ENCODE measurements at regions not wholly inside any gene's neighbourhood (a gene's known extent, or its start where the extent isn't known, plus 50 kb on each side); places are given as distances from the start of the nearest gene placed in this dataset.

DNA sequence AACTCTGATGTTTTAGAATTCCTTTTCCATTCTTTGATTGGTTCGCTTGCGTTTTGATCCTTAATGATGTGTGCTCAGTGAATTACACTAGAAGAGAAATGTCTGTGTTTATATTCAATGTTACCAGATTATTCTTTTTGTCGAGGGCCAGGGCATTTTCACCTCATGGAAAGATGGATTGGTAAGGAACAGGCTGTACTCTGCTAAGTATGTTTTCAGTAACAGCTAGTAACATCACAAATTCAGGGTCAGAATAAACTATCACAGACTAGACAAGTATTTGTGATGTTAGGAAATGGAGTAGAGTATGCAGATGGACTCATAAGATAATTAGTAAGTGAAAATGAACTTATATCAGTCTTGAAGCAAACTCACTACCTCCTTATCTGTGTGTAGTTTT, 235.6 kb downstream of the SOX4 start:
- H3K27me3 ChIP-seq = no peaks in the 10 kb centered on the region
- DNase-seq (no peak), ATAC-seq (no peak)
- H3K4me3 ChIP-seq = no peak overlapping the region
- peaks cover 6% of the 10 kb centered on the region for H3K4me1 ChIP-seq
- TF ChIP-seq, protein P1, sequence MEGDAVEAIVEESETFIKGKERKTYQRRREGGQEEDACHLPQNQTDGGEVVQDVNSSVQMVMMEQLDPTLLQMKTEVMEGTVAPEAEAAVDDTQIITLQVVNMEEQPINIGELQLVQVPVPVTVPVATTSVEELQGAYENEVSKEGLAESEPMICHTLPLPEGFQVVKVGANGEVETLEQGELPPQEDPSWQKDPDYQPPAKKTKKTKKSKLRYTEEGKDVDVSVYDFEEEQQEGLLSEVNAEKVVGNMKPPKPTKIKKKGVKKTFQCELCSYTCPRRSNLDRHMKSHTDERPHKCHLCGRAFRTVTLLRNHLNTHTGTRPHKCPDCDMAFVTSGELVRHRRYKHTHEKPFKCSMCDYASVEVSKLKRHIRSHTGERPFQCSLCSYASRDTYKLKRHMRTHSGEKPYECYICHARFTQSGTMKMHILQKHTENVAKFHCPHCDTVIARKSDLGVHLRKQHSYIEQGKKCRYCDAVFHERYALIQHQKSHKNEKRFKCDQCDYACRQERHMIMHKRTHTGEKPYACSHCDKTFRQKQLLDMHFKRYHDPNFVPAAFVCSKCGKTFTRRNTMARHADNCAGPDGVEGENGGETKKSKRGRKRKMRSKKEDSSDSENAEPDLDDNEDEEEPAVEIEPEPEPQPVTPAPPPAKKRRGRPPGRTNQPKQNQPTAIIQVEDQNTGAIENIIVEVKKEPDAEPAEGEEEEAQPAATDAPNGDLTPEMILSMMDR (IDR thresholded peaks at IDR 0.05) = no peak
- TF ChIP-seq POLR2A (IDR thresholded peaks at IDR 0.05) = no peak
- intact Hi-C loops (cut with DNase I) = no loop called here
- no peak overlapping the region for H3K27ac ChIP-seq
- WGBS, 2 donors = 70% methylated on average over 3 of the region's 3 CpGs
- no peaks in the 10 kb centered on the region for H3K36me3 ChIP-seq (replicated peaks in 1 of 2; ENCODE audit: insufficient read depth in 1 of 2, low read depth in 2 of 2)
- H3K9me3 ChIP-seq = no peaks in the 10 kb centered on the region

DNA sequence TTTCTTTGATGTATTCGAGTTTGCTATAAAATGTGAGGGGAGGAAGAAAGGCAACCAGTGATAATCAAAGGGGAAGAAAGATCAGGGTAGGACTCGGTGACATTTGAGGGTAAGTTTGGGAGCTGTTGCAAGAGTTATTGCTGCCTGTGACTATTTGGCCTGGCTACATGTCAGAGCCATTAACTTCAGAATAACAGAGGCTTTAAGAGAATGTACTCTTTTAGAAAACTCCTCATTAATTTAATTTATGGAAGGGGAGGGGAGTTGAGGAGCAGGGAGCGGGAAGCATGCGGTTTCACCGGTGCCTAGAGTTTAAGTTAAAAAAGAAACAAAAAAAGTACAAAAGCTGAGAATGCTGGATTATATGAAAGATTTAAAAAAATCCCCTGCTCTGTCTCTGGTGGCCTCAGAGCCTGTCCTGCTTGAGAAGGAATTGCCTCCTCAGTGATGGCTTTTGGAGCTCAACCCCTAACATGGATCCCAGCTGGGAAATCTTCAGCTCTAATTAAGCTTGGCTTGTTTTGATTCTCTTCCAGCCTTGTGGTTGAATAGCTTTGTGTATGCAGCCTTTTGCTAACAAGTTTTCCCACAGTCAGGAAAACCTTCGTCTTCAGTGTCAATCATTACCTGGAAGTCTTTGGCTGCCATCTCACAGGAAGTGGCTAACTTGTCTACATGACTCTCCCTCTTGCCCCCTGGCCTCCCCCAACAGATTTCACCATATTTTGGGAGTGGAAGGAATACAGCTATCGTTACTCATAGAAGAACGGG, 238.2 kb downstream of the SOX4 start:
- intact Hi-C loops (cut with DNase I) = no loop called here
- Histone ChIP-seq H3K36me3 (replicated peaks in 1 of 2; ENCODE audit: insufficient read depth in 1 of 2, low read depth in 2 of 2) (no peaks in the 10 kb centered on the region), H3K4me3 (no peak overlapping the region), H3K4me1 (no peaks in the 10 kb centered on the region), H3K27ac (no peak overlapping the region), H3K9me3 (no peaks in the 10 kb centered on the region), H3K27me3 (no peaks in the 10 kb centered on the region)
- WGBS, 2 donors = 60 to 61% methylated on average over 8 of the region's 8 CpGs
- DNase-seq (no peak), ATAC-seq (no peak)
- TF ChIP-seq POLR2A (IDR thresholded peaks at IDR 0.05) = no peak
- TF ChIP-seq, protein P1 (IDR thresholded peaks at IDR 0.05) = no peak

DNA sequence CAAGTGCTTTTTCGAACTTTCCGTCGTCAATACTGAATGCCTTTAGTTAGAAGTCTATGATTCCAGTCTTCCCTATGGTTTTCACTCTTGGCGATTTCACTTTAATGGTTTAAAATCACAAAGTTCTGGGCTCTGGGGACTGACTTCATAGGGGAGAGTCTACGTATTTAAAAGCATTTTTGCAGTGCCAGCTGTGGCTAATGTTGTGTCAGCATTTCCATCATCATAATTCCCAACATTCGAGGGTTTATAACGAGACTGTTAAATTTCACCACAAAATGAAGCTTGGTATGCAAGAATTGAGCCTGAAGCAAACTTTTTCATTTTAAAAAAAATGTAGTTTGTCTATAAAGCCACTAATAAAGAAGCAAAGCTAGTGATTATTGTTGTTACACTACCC, 242.7 kb downstream of the SOX4 start:
- DNase-seq (no peak), ATAC-seq (no peak)
- intact Hi-C loops (cut with DNase I) = no loop called here
- Histone ChIP-seq H3K27ac (no peak overlapping the region), H3K27me3 (no peaks in the 10 kb centered on the region), H3K4me1 (no peaks in the 10 kb centered on the region), H3K36me3 (replicated peaks in 1 of 2; ENCODE audit: insufficient read depth in 1 of 2, low read depth in 2 of 2) (no peaks in the 10 kb centered on the region), H3K9me3 (no peaks in the 10 kb centered on the region), H3K4me3 (no peak overlapping the region)
- TF ChIP-seq, protein P1 (IDR thresholded peaks at IDR 0.05) = no peak
- TF ChIP-seq POLR2A (IDR thresholded peaks at IDR 0.05) = no peak
- 53 to 57% methylated on average over 7 of the region's 7 CpGs for WGBS, 2 donors

DNA sequence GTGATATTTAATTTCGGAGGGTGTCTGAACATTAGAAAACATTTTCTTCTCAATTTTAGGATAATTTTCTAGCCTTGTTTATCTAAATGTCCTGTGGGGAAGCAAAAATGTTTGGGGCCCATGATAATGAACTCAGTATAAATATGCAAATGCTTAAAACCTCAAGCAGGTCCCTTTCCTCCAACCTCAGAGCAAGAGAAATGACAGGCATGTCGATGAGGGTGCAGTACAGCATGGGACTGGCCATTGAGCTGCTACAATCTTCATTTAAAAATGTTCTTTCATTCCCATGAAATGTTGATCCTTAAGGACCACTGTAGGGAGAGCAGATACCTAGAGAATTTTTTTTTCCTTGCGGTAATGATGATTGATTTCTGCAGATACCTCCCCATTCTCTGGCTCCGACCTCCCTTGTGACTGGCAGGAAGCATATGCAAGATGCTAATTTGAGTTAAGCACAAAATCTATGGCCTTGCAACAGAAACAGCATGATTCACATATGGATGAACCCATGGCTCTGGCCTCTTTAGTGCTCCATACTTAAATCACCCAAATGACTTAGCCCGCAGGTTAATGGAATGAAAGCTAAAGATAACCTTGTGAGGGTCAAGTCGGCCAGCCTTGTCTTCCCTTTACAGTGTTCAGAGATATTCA, 243.3 kb downstream of the SOX4 start:
- no peak overlapping the region for H3K27ac ChIP-seq
- no peaks in the 10 kb centered on the region for H3K27me3 ChIP-seq
- H3K36me3 ChIP-seq (replicated peaks in 1 of 2; ENCODE audit: insufficient read depth in 1 of 2, low read depth in 2 of 2) = no peaks in the 10 kb centered on the region
- no peaks in the 10 kb centered on the region for H3K4me1 ChIP-seq
- H3K9me3 ChIP-seq = no peaks in the 10 kb centered on the region
- no peak overlapping the region for H3K4me3 ChIP-seq
- 62 to 66% methylated on average over 6 of the region's 6 CpGs for WGBS, 2 donors
- TF ChIP-seq, protein P1 (IDR thresholded peaks at IDR 0.05) = no peak
- TF ChIP-seq POLR2A (IDR thresholded peaks at IDR 0.05) = no peak
- intact Hi-C loops (cut with DNase I) = no loop called here
- no peak for ATAC-seq
- no peak for DNase-seq
